H1 (cell line): ENCODE measurements at regions not wholly inside any gene's neighbourhood (a gene's known extent, or its start where the extent isn't known, plus 50 kb on each side); places are given as distances from the start of the nearest gene placed in this dataset.

Experiments used
- CTCF ChIA-PET: fragments of 300-600 bp; sonication (Branson Sonifier 250); formaldehyde crosslinking; loops from one replicate; lab custom pipeline; 2021; ENCODE audit not compliant: partially characterized antibody; lab: Charles Lee
- POLR2A ChIA-PET: fragments of 300-600 bp; sonication (Branson Sonifier 250); formaldehyde crosslinking; loops from one replicate; lab custom pipeline; 2021; ENCODE audit warnings: inconsistent platforms; ENCODE audit not compliant: partially characterized antibody; lab: Charles Lee
- DNase-seq, 2 experiments: peaks; one replicate each; pipeline versions ENCODE4 v3.0.0 to v3.0.0-alpha.2; 2010 to 2022; ENCODE audit warnings: low spot score in 2 of 2, low read depth in 1 of 2, mixed read lengths in 1 of 2
- FAIRE-seq: peaks from 2 replicates; lab custom pipeline; 2011; peaks lifted over from hg19 to GRCh38; lab: Jason Lieb, UNC
- H2AFZ ChIP-seq: 2 replicates; pipeline ENCODE4 v1.8.1; 2012; ENCODE audit warnings: low read length, inconsistent platforms
- H2AK5ac ChIP-seq: 2 replicates; pipeline ENCODE4 v1.6.1; 2013; ENCODE audit warnings: low read depth, low read length
- H2BK120ac ChIP-seq: replicated peaks from 2 replicates; pipeline ENCODE3; 2013; ENCODE audit warnings: low read depth, low read length, inconsistent platforms
- H2BK12ac ChIP-seq: 2 replicates; pipeline ENCODE4 v1.6.1; 2013; ENCODE audit warnings: low read depth, low read length
- H2BK15ac ChIP-seq: 2 replicates; pipeline ENCODE4 v1.6.1; 2013; ENCODE audit warnings: low read length
- H2BK20ac ChIP-seq: 2 replicates; pipeline ENCODE4 v1.6.1; 2013; ENCODE audit warnings: low read length
- H2BK5ac ChIP-seq: 2 replicates; pipeline ENCODE4 v1.6.1; 2013; ENCODE audit warnings: low read depth, low read length
- H3K14ac ChIP-seq: 2 replicates; pipeline ENCODE4 v1.6.1; 2013; ENCODE audit warnings: inconsistent platforms; ENCODE audit not compliant: insufficient read length
- H3K18ac ChIP-seq: 2 replicates; pipeline ENCODE4 v1.6.1; 2013; ENCODE audit warnings: low read length; ENCODE audit errors: extremely low read depth
- H3K23ac ChIP-seq: 2 replicates; pipeline ENCODE4 v1.6.1; 2013; ENCODE audit warnings: inconsistent platforms; ENCODE audit not compliant: insufficient read length
- H3K23me2 ChIP-seq: 2 replicates; pipeline ENCODE4 v1.6.1; 2013; ENCODE audit warnings: low read depth, low read length
- H3K27ac ChIP-seq: 2 replicates; pipeline ENCODE4 v1.6.1; 2011; ENCODE audit warnings: low read depth, low read length, inconsistent platforms
- H3K27me3 ChIP-seq, 4 experiments: replicated peaks in 1 of 4; 1 replicate in 1 of 4; 2 replicates in 3 of 4; pipeline versions ENCODE4 v1.6.1 to v1.8.1; 2011 to 2013; ENCODE audit warnings: low read length in 3 of 4, mild to moderate bottlenecking in 3 of 4, inconsistent platforms in 2 of 4, mixed read lengths in 2 of 4, moderate library complexity in 1 of 4; ENCODE audit not compliant: control insufficient read depth in 3 of 4, insufficient read depth in 3 of 4; ENCODE audit errors: extremely low read depth in 1 of 4
- H3K36me3 ChIP-seq, 4 experiments: 2 replicates each; pipeline versions ENCODE4 v1.6.1 to v1.8.1; 2011 to 2013; ENCODE audit warnings: mild to moderate bottlenecking in 4 of 4, low read length in 3 of 4, moderate library complexity in 2 of 4, control low read depth in 1 of 4, inconsistent platforms in 1 of 4; ENCODE audit not compliant: insufficient read depth in 4 of 4, control insufficient read depth in 2 of 4
- H3K4ac ChIP-seq: replicated peaks from 2 replicates; pipeline ENCODE3; 2013; ENCODE audit warnings: low read length, low read depth, mixed read lengths, inconsistent platforms; ENCODE audit not compliant: insufficient read length
- H3K4me1 ChIP-seq, 4 experiments: replicated peaks in 1 of 4; 1 replicate in 1 of 4; 2 replicates in 3 of 4; pipeline versions ENCODE4 v1.6.1 to v1.8.1; 2011 to 2013; ENCODE audit warnings: low read length in 3 of 4, inconsistent platforms in 2 of 4, mixed read lengths in 1 of 4; ENCODE audit not compliant: insufficient read depth in 4 of 4, control insufficient read depth in 3 of 4
- H3K4me2 ChIP-seq, 2 experiments: 2 replicates each; pipeline versions ENCODE4 v1.6.1 to v1.8.1; 2011 to 2013; ENCODE audit warnings: low read depth in 2 of 2, low read length in 2 of 2, control low read depth in 1 of 2, inconsistent platforms in 1 of 2, mild to moderate bottlenecking in 1 of 2; ENCODE audit not compliant: insufficient read depth in 1 of 2
- H3K4me3 ChIP-seq, 4 experiments: fragments of 200-600, 300-600 bp in 1 of 4; sonication (generic), shearing (Covaris generic), sonication (Bioruptor Twin) in 1 of 4; 2 replicates each; pipeline versions ENCODE4 v1.5.1 to v1.8.1; 2011 to 2016; ENCODE audit warnings: low read length in 4 of 4, low read depth in 3 of 4, control low read depth in 2 of 4, inconsistent platforms in 2 of 4, mild to moderate bottlenecking in 2 of 4, mixed read lengths in 1 of 4, moderate library complexity in 1 of 4; ENCODE audit not compliant: insufficient read depth in 2 of 4; ENCODE audit errors: extremely low read depth in 1 of 4
- H3K56ac ChIP-seq: replicated peaks from 2 replicates; pipeline ENCODE3; 2013; ENCODE audit warnings: low read depth, mild to moderate bottlenecking, mixed read lengths, low read length, inconsistent platforms; ENCODE audit not compliant: insufficient read length
- H3K79me1 ChIP-seq: 2 replicates; pipeline ENCODE4 v1.6.1; 2013; ENCODE audit warnings: low read depth, low read length, control low read depth
- H3K79me2 ChIP-seq, 2 experiments: 2 replicates each; pipeline versions ENCODE4 v1.6.1 to v1.8.1; 2012 to 2013; ENCODE audit warnings: low read length in 2 of 2, mild to moderate bottlenecking in 2 of 2, inconsistent platforms in 1 of 2; ENCODE audit not compliant: insufficient read depth in 2 of 2, control insufficient read depth in 1 of 2
- H3K9ac ChIP-seq, 4 experiments: replicated peaks in 1 of 4; 1 replicate in 1 of 4; 2 replicates in 3 of 4; pipeline versions ENCODE4 v1.6.1 to v1.8.1; 2011 to 2013; ENCODE audit warnings: low read depth in 3 of 4, low read length in 3 of 4, control low read depth in 2 of 4, mild to moderate bottlenecking in 2 of 4, moderate library complexity in 2 of 4, inconsistent platforms in 1 of 4; ENCODE audit errors: extremely low read depth in 1 of 4
- H3K9me3 ChIP-seq, 2 experiments: 2 replicates each; pipeline versions ENCODE4 v1.6.1 to v1.8.1; 2012 to 2013; ENCODE audit warnings: mild to moderate bottlenecking in 2 of 2, moderate library complexity in 2 of 2, control low read depth in 1 of 2, inconsistent platforms in 1 of 2, low read depth in 1 of 2, low read length in 1 of 2, mixed read lengths in 1 of 2; ENCODE audit not compliant: insufficient read depth in 2 of 2
- H4K20me1 ChIP-seq, 2 experiments: replicated peaks in 1 of 2; 2 replicates each; pipeline versions ENCODE3 to v1.8.1; 2011 to 2013; ENCODE audit warnings: inconsistent platforms in 2 of 2, low read length in 2 of 2, mild to moderate bottlenecking in 1 of 2; ENCODE audit not compliant: insufficient read depth in 2 of 2, control insufficient read depth in 1 of 2
- H4K5ac ChIP-seq: 2 replicates; pipeline ENCODE4 v1.6.1; 2013; ENCODE audit warnings: low read length, low read depth, mixed read lengths, inconsistent platforms; ENCODE audit not compliant: insufficient read length
- H4K8ac ChIP-seq: 2 replicates; pipeline ENCODE4 v1.8.0; 2013; ENCODE audit warnings: mild to moderate bottlenecking, moderate library complexity, low read length, inconsistent platforms; ENCODE audit not compliant: insufficient read depth; ENCODE audit errors: extremely low read depth
- H4K91ac ChIP-seq: replicated peaks from 2 replicates; pipeline ENCODE3; 2013; ENCODE audit warnings: low read length, mixed read lengths, inconsistent platforms; ENCODE audit not compliant: insufficient read length
- ASH2L ChIP-seq: fragments of 200-600, 300-600 bp; sonication (generic); IDR thresholded peaks from one replicate; pipeline ENCODE4 v1.7.1; 2017; ENCODE audit warnings: low read length
- ATF3 ChIP-seq: IDR thresholded peaks from 2 replicates; pipeline ENCODE4 v1.6.1; 2011; ENCODE audit warnings: low read depth, mild to moderate bottlenecking, low read length; ENCODE audit not compliant: insufficient read depth
- BRCA1 ChIP-seq: IDR thresholded peaks from 2 replicates; pipeline ENCODE4 v1.6.1; 2012; ENCODE audit warnings: low read depth, low read length, improper control_type of control experiment
- CBX5 ChIP-seq: fragments of 300-800, 300-1000 bp; sonication (generic); IDR thresholded peaks from 2 replicates; pipeline ENCODE4 v1.7.1; 2016; ENCODE audit warnings: antibody characterized with exemption, low read length, low read depth
- CBX8 ChIP-seq: fragments of 300-800, 300-1000 bp; sonication (generic); IDR thresholded peaks from 2 replicates; pipeline ENCODE4 v1.7.1; 2016; ENCODE audit warnings: low read depth, low read length, borderline replicate concordance
- CEBPB ChIP-seq: IDR thresholded peaks from 2 replicates; pipeline ENCODE4 v1.6.1; 2012; ENCODE audit warnings: low read depth, low read length
- CHD1 ChIP-seq: IDR thresholded peaks from 2 replicates; pipeline ENCODE4 v1.6.1; 2012; ENCODE audit warnings: low read depth, low read length, improper control_type of control experiment
- EP300 ChIP-seq, 2 experiments: IDR thresholded peaks; 1 replicate in 1 of 2; 2 replicates in 1 of 2; pipeline ENCODE4 v1.6.1; 2011 to 2012; ENCODE audit warnings: low read depth in 2 of 2, low read length in 2 of 2, mild to moderate bottlenecking in 2 of 2, borderline replicate concordance in 1 of 2, inconsistent platforms in 1 of 2, moderate library complexity in 1 of 2
- POLR2AphosphoS5 ChIP-seq: IDR thresholded peaks from 2 replicates; pipeline ENCODE4 v1.6.1; 2011; ENCODE audit warnings: low read depth, low read length
- POU5F1 ChIP-seq: IDR thresholded peaks from 2 replicates; pipeline ENCODE4 v1.6.1; 2011; ENCODE audit warnings: low read depth, mild to moderate bottlenecking, low read length, moderate library complexity
- SIN3A ChIP-seq, 2 experiments: IDR thresholded peaks in 1 of 2; conservative IDR thresholded peaks in 1 of 2; 2 replicates each; pipeline ENCODE4 v1.6.1; 2011 to 2012; ENCODE audit warnings: low read length in 2 of 2, improper control_type of control experiment in 1 of 2, low read depth in 1 of 2, mild to moderate bottlenecking in 1 of 2
- TCF12 ChIP-seq: IDR thresholded peaks from 2 replicates; pipeline ENCODE4 v1.6.1; 2011; ENCODE audit warnings: low read depth, mild to moderate bottlenecking, low read length
- TEAD4 ChIP-seq: IDR thresholded peaks from 2 replicates; pipeline ENCODE4 v1.6.1; 2012; ENCODE audit warnings: low read depth, low read length, inconsistent platforms, mixed read lengths
- ZNF274 ChIP-seq: IDR thresholded peaks from 2 replicates; pipeline ENCODE4 v1.7.0; 2012; ENCODE audit warnings: low read length, borderline replicate concordance; ENCODE audit errors: extremely low read depth
- WGBS, 2 experiments: shearing (Covaris generic) in 1 of 2; methylation state at CpG; one replicate each; pipeline versions ENCODE4 v1.1.6 to v1.1.7; 2013 to 2015; ENCODE audit warnings: low lambda C conversion rate in 2 of 2, mixed read lengths in 2 of 2, inconsistent platforms in 1 of 2, low coverage in 1 of 2, missing lambda C conversion rate in 1 of 2; ENCODE audit not compliant: insufficient replicate concordance in 2 of 2, insufficient coverage in 1 of 2, insufficient read length in 1 of 2; ENCODE audit errors: extremely low coverage in 1 of 2, missing lambda C conversion rate in 1 of 2; 5-methylcytosine and 5-hydroxymethylcytosine counted together

GRCh38 chr2:138424436-138425140, 77.0 kb upstream of the SPOPL start:
- Histone ChIP-seq H4K8ac (no peak overlapping the region), H3K36me3 (no peaks in the 10 kb centered on the region; a peak in 1 of 8 replicates), H2BK20ac (no peak overlapping the region), H3K9me3 (peaks cover 7 to 8% of the 10 kb centered on the region in 2 experiments; a peak in 2 of 4 replicates), H3K27ac (no peak overlapping the region), H2BK5ac (no peak overlapping the region), H2BK15ac (no peak overlapping the region), H3K4me2 (no peak overlapping the region), H3K4me3 (no peak overlapping the region), H3K4me1 (no peaks in the 10 kb centered on the region), H3K23ac (no peak overlapping the region), H2BK12ac (no peak overlapping the region), H4K5ac (no peak overlapping the region), H2AFZ (no peak overlapping the region), H3K56ac (no peak overlapping the region), H4K20me1 (no peaks in the 10 kb centered on the region), H3K23me2 (no peaks in the 10 kb centered on the region), H2AK5ac (no peak overlapping the region), H3K9ac (no peak overlapping the region), H3K79me2 (no peaks in the 10 kb centered on the region), H3K4ac (no peak overlapping the region), H2BK120ac (no peak overlapping the region), H4K91ac (no peak overlapping the region), H3K79me1 (no peaks in the 10 kb centered on the region), H3K27me3 (no peaks in the 10 kb centered on the region), H3K18ac (no peak overlapping the region), H3K14ac (no peak overlapping the region)
- ChIA-PET CTCF (no interaction called here), POLR2A (no interaction called here)
- no peak for DNase-seq
- no peak for FAIRE-seq
- 93 to 100% methylated on average over 1 to 4 of the region's 4 CpGs for WGBS, 2 experiments
- TF ChIP-seq CBX5, result no peak
- no peak for TF ChIP-seq ASH2L
- TF ChIP-seq TEAD4, result no peak
- no peak for TF ChIP-seq ATF3
- TF ChIP-seq ZNF274, result no peak
- TF ChIP-seq CBX8, result no peak
- TF ChIP-seq BRCA1, result no peak
- no peak for TF ChIP-seq CEBPB
- TF ChIP-seq CHD1, result no peak
- TF ChIP-seq TCF12, result no peak
- no peak for TF ChIP-seq POLR2AphosphoS5
- no peak for TF ChIP-seq POU5F1
- no peak for TF ChIP-seq SIN3A (conservative IDR thresholded peaks at IDR 0.05 in 1 of 2, IDR thresholded peaks at IDR 0.05 in 1 of 2; ENCODE audit: low read depth in 1 of 2, low read length in 2 of 2)
- TF ChIP-seq EP300 (IDR thresholded peaks at IDR 0.05; ENCODE audit: borderline replicate concordance in 1 of 2, low read depth in 2 of 2, low read length in 2 of 2), result no peak
